ENCODE measurements at regions not wholly inside any gene's neighbourhood (a gene's known extent, or its start where the extent isn't known, plus 50 kb on each side); places are given as distances from the start of the nearest gene placed in this dataset.
"Not testable (repeated sequence)": the region's sequence is repeated elsewhere in the genome, so short reads cannot be mapped to it uniquely, and the experiment has no call there.

GRCh38 chr16:29192329-29193247 lies 207.7 kb downstream of the LAT start:
- peaks cover 7% of the 10 kb centered on the region; the same call in 1 of the 2 replicates for H3K27me3 Mint-ChIP-seq (ENCODE audit: insufficient read depth)
- H3K4me1 Mint-ChIP-seq (ENCODE audit: low read depth): peaks cover 12% of the 10 kb centered on the region
- H3K36me3 Mint-ChIP-seq (ENCODE audit: low read depth): no peaks in the 10 kb centered on the region; the same call in 1 of the 2 replicates
- no peaks in the 10 kb centered on the region for H3K9me3 Mint-ChIP-seq
- no peak overlapping the region for H3K4me3 Mint-ChIP-seq
- TF ChIP-seq CTCF (IDR thresholded peaks at IDR 0.05): peak; percentile 59
- no peak for DNase-seq
- H3K27ac Mint-ChIP-seq: no peak overlapping the region

- H3K4me3 Mint-ChIP-seq; H3K27ac Mint-ChIP-seq; H3K27me3 Mint-ChIP-seq (ENCODE audit: insufficient read depth); DNase-seq; H3K36me3 Mint-ChIP-seq (ENCODE audit: low read depth); H3K9me3 Mint-ChIP-seq: not testable (repeated sequence)
- H3K4me1 Mint-ChIP-seq (ENCODE audit: low read depth): peaks cover 12% of the 10 kb centered on the region
Measured at GRCh38 chr16:29191636-29192180, 206.9 kb downstream of the LAT start.

GRCh38 chr16:29190553-29191431 lies 205.9 kb downstream of the LAT start:
- peaks cover 11% of the 10 kb centered on the region for H3K4me1 Mint-ChIP-seq (ENCODE audit: low read depth)
- not testable (repeated sequence) for DNase-seq; H3K36me3 Mint-ChIP-seq (ENCODE audit: low read depth); H3K27me3 Mint-ChIP-seq (ENCODE audit: insufficient read depth); H3K9me3 Mint-ChIP-seq; H3K4me3 Mint-ChIP-seq; H3K27ac Mint-ChIP-seq

- not testable (repeated sequence) for H3K27ac Mint-ChIP-seq; H3K36me3 Mint-ChIP-seq (ENCODE audit: low read depth); H3K4me1 Mint-ChIP-seq (ENCODE audit: low read depth); DNase-seq; H3K9me3 Mint-ChIP-seq; H3K4me3 Mint-ChIP-seq
- peaks cover 17% of the 10 kb centered on the region for H3K27me3 Mint-ChIP-seq (ENCODE audit: insufficient read depth)
Measured at GRCh38 chr16:29188806-29189205, 204.0 kb downstream of the LAT start.

- H3K4me3 Mint-ChIP-seq; H3K27ac Mint-ChIP-seq; H3K4me1 Mint-ChIP-seq (ENCODE audit: low read depth); H3K9me3 Mint-ChIP-seq; DNase-seq; H3K36me3 Mint-ChIP-seq (ENCODE audit: low read depth): not testable (repeated sequence)
- H3K27me3 Mint-ChIP-seq (ENCODE audit: insufficient read depth): peaks cover 12% of the 10 kb centered on the region
Measured at GRCh38 chr16:29186306-29187220, 201.7 kb downstream of the LAT start.

- not testable (repeated sequence) for H3K9me3 Mint-ChIP-seq; H3K4me1 Mint-ChIP-seq (ENCODE audit: low read depth); H3K27ac Mint-ChIP-seq; H3K4me3 Mint-ChIP-seq; H3K36me3 Mint-ChIP-seq (ENCODE audit: low read depth); DNase-seq
- H3K27me3 Mint-ChIP-seq (ENCODE audit: insufficient read depth): peaks cover 12% of the 10 kb centered on the region
Measured at GRCh38 chr16:29185872-29186271, 201.0 kb downstream of the LAT start.

GRCh38 chr16:29184738-29185438 lies 200.0 kb downstream of the LAT start:
- H3K4me1 Mint-ChIP-seq (ENCODE audit: low read depth); H3K9me3 Mint-ChIP-seq; DNase-seq; H3K36me3 Mint-ChIP-seq (ENCODE audit: low read depth); H3K4me3 Mint-ChIP-seq; H3K27ac Mint-ChIP-seq: not testable (repeated sequence)
- peaks cover 12% of the 10 kb centered on the region for H3K27me3 Mint-ChIP-seq (ENCODE audit: insufficient read depth)

GRCh38 chr16:29182940-29183868 lies 198.4 kb downstream of the LAT start:
- not testable (repeated sequence) for H3K27ac Mint-ChIP-seq; H3K36me3 Mint-ChIP-seq (ENCODE audit: low read depth); H3K4me3 Mint-ChIP-seq; H3K9me3 Mint-ChIP-seq; DNase-seq
- Mint-ChIP-seq H3K27me3 (ENCODE audit: insufficient read depth) (peaks cover 12% of the 10 kb centered on the region), H3K4me1 (ENCODE audit: low read depth) (peaks cover 13% of the 10 kb centered on the region)

All from HFFc6 (cell line).